Cardiac muscle cell (in vitro differentiated cells and primary cell): ENCODE measurements at regions not wholly inside any gene's neighbourhood (a gene's known extent, or its start where the extent isn't known, plus 50 kb on each side); places are given as distances from the start of the nearest gene placed in this dataset.

Experiments
- DNase-seq, 2 donors: peaks; one replicate each; pipeline versions ENCODE4 v3.0.0 to v3.0.0-alpha.2; 2010 to 2017; ENCODE audit warnings: low read depth in 1 of 2, low spot score in 1 of 2
- H3K27ac ChIP-seq: fragments of 200-600 bp; sonication (generic); 2 replicates; pipeline ENCODE4 v1.5.1; 2016
- H3K27me3 ChIP-seq: fragments of 200-600 bp; sonication (generic); 2 replicates; pipeline ENCODE4 v1.6.0; 2016; ENCODE audit warnings: control low read depth
- H3K36me3 ChIP-seq: fragments of 200-600 bp; sonication (generic); 2 replicates; pipeline ENCODE4 v1.5.1; 2016; ENCODE audit warnings: control low read depth
- H3K4me1 ChIP-seq: fragments of 200-600 bp; sonication (generic); 2 replicates; pipeline ENCODE4 v1.8.1; 2017; ENCODE audit warnings: low read depth, mild to moderate bottlenecking, mixed run types
- H3K4me3 ChIP-seq: fragments of 200-600 bp; sonication (generic); 2 replicates; pipeline ENCODE4 v1.5.1; 2016; ENCODE audit warnings: mild to moderate bottlenecking
- H3K9me3 ChIP-seq: fragments of 200-600 bp; sonication (generic); 2 replicates; pipeline ENCODE4 v1.5.1; 2017; ENCODE audit warnings: low read depth, mild to moderate bottlenecking, control low read depth
- TF ChIP-seq, protein P1 (sequence below): IDR thresholded peaks from 2 replicates; pipeline ENCODE4 v1.5.1; 2012; ENCODE audit warnings: low read depth, mild to moderate bottlenecking, low read length

DNA sequence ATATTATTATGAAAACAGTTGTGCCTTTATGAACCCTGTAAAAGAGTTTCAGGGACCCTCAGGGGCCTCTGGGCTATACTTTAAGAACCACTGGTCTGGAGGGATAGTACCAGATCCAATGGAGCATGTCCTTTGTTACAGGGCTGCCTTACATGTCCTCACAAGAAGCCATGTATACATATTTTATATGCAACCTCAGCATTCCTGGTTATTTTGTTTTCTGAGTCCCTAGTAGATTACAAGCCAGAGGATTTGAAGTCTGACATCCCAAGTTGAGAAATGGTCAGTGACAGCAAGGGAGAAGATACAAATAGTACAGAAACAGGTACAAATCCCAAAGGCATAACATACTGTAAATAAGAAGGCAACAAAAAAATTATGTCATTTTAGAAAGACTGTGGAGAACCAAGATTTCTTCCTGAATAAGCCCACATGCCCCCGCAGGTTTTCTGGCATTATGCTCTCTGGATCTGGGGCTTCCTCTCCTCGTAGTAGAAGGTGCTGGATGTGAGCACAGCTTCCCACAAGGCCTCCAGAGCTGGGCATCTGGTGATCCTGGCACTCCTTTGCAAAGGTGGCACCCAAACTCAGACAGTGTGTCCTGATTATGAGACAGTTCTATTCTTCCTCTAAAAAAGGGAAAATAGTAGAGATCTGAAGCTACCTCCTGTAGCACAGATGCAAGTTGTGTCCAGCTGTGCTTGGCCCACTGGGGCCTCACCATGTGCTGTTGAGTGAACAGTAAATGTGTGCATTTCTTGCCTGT lies 114.0 kb downstream of the NR1D2 start:
- Histone ChIP-seq H3K27me3 (no peaks in the 10 kb centered on the region), H3K4me3 (no peak overlapping the region), H3K36me3 (no peaks in the 10 kb centered on the region), H3K27ac (no peak overlapping the region), H3K9me3 (no peaks in the 10 kb centered on the region), H3K4me1 (peaks cover 7% of the 10 kb centered on the region)
- TF ChIP-seq, protein P1, sequence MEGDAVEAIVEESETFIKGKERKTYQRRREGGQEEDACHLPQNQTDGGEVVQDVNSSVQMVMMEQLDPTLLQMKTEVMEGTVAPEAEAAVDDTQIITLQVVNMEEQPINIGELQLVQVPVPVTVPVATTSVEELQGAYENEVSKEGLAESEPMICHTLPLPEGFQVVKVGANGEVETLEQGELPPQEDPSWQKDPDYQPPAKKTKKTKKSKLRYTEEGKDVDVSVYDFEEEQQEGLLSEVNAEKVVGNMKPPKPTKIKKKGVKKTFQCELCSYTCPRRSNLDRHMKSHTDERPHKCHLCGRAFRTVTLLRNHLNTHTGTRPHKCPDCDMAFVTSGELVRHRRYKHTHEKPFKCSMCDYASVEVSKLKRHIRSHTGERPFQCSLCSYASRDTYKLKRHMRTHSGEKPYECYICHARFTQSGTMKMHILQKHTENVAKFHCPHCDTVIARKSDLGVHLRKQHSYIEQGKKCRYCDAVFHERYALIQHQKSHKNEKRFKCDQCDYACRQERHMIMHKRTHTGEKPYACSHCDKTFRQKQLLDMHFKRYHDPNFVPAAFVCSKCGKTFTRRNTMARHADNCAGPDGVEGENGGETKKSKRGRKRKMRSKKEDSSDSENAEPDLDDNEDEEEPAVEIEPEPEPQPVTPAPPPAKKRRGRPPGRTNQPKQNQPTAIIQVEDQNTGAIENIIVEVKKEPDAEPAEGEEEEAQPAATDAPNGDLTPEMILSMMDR = no peak
- DNase-seq = no peak

DNA sequence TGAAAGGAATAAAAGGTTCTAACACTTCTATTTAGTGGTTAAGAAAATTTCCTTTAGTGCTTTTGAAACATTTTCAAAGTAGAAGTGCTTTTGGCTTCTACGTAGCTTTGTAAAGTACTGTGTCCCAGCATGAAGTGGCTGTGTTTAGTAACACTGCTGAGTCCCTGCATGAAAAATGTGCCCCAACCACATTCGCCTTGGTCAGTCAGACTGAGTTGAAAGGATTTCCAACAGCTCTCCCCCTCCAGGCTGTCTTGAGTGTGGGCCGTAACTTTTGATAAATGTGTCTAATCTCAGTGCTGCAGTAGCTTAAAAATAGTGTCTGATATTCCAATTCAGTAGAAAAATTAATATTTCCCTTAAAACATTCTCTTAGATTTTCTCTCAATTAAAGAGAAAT lies 115.0 kb downstream of the NR1D2 start:
- H3K27me3 ChIP-seq = no peaks in the 10 kb centered on the region
- peaks cover 7% of the 10 kb centered on the region for H3K4me1 ChIP-seq
- H3K9me3 ChIP-seq = no peaks in the 10 kb centered on the region
- DNase-seq = peak; percentile 69 to 71
- no peaks in the 10 kb centered on the region for H3K36me3 ChIP-seq
- TF ChIP-seq, protein P1 = no peak
- peak overlapping the region; percentile 13 for H3K27ac ChIP-seq
- H3K4me3 ChIP-seq = no peak overlapping the region

DNA sequence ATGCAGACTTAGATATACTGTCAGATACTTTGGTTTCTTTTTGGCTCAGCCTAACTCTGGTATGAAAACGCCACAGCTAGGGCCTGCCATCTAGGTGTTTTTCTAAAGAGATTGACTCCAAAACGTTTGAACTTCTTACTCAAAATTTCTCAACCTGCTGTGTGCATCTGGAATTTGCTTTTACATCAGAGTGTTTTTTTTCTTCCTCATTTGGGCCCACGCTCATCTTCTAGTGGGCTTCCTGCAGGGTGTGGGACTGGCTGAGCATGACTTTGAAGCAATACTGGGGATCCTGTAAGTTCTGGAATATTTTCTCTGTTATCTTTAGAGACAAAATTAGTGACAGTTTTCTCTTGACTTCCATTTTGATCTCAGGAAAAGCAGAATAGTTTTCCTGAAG lies 117.8 kb downstream of the NR1D2 start:
- H3K9me3 ChIP-seq = no peaks in the 10 kb centered on the region
- DNase-seq = no peak
- H3K27ac ChIP-seq = no peak overlapping the region
- TF ChIP-seq, protein P1 = no peak
- H3K4me3 ChIP-seq = no peak overlapping the region
- peaks cover 7% of the 10 kb centered on the region for H3K4me1 ChIP-seq
- H3K27me3 ChIP-seq = no peaks in the 10 kb centered on the region
- no peaks in the 10 kb centered on the region for H3K36me3 ChIP-seq
